AG09309 (cell line): ENCODE measurements at regions not wholly inside any gene's neighbourhood (a gene's known extent, or its start where the extent isn't known, plus 50 kb on each side); places are given as distances from the start of the nearest gene placed in this dataset.

Experiments used
- DNase-seq: peaks from one replicate; pipeline ENCODE4 v3.0.0-alpha.2; 2010; ENCODE audit warnings: low read depth
- H3K4me3 ChIP-seq: 2 replicates; pipeline ENCODE4 v1.5.1; 2011; ENCODE audit warnings: mild to moderate bottlenecking, low read depth, low read length, moderate library complexity; ENCODE audit not compliant: control insufficient read depth
- CTCF ChIP-seq: IDR thresholded peaks from 2 replicates; pipeline ENCODE4 v1.5.1; 2011; ENCODE audit warnings: mild to moderate bottlenecking, low read depth, low read length, inconsistent platforms; ENCODE audit not compliant: insufficient read depth, control insufficient read depth; ENCODE audit errors: missing control alignments

- TF ChIP-seq CTCF: no peak
- no peak overlapping the region for H3K4me3 ChIP-seq
- DNase-seq: no peak
These were observed 278.4 kb upstream of the PDGFD start for GRCh38 chr11:104442321-104442720.

- H3K4me3 ChIP-seq: no peak overlapping the region
- TF ChIP-seq CTCF: no peak
- DNase-seq: no peak
These were observed 271.5 kb upstream of the PDGFD start for GRCh38 chr11:104435494-104435893.

- DNase-seq: no peak
- H3K4me3 ChIP-seq: no peak overlapping the region
- no peak for TF ChIP-seq CTCF
These were observed 269.8 kb upstream of the PDGFD start for GRCh38 chr11:104433751-104434150.

GRCh38 chr11:104432981-104433380 is 269.0 kb upstream of the PDGFD start:
- no peak for TF ChIP-seq CTCF
- H3K4me3 ChIP-seq: no peak overlapping the region
- DNase-seq: no peak

GRCh38 chr11:104432526-104432925 is 268.6 kb upstream of the PDGFD start:
- no peak for TF ChIP-seq CTCF
- no peak overlapping the region for H3K4me3 ChIP-seq
- DNase-seq: no peak

GRCh38 chr11:104422324-104422944 is 258.5 kb upstream of the PDGFD start:
- H3K4me3 ChIP-seq: no peak overlapping the region
- TF ChIP-seq CTCF: no peak
- DNase-seq: no peak

- no peak for TF ChIP-seq CTCF
- no peak overlapping the region for H3K4me3 ChIP-seq
- DNase-seq: no peak
These were observed 246.4 kb upstream of the PDGFD start for GRCh38 chr11:104410336-104410735.
